Astrocyte (in vitro differentiated cells and primary cell): ENCODE measurements at regions not wholly inside any gene's neighbourhood (a gene's known extent, or its start where the extent isn't known, plus 50 kb on each side); places are given as distances from the start of the nearest gene placed in this dataset.
"Not testable (repeated sequence)": the region's sequence is repeated elsewhere in the genome, so short reads cannot be mapped to it uniquely, and the experiment has no call there.

ENCODE experiments used
- DNase-seq: peaks from one replicate; pipeline ENCODE4 v3.0.0-alpha.2; 2010; ENCODE audit warnings: low read depth
- FAIRE-seq: peaks from 2 replicates; lab custom pipeline; 2011; peaks lifted over from hg19 to GRCh38; lab: Jason Lieb, UNC
- H2AFZ ChIP-seq: 2 replicates; pipeline ENCODE4 v1.6.0; 2012; ENCODE audit warnings: low read depth, low read length, inconsistent platforms
- H3K27ac ChIP-seq: 2 replicates; pipeline ENCODE4 v1.5.1; 2011; ENCODE audit warnings: low read depth, low read length, inconsistent platforms
- H3K27me3 ChIP-seq: 2 replicates; pipeline ENCODE4 v1.6.0; 2011; ENCODE audit warnings: low read length, inconsistent platforms; ENCODE audit not compliant: insufficient read depth
- H3K36me3 ChIP-seq: 2 replicates; pipeline ENCODE4 v1.5.1; 2011; ENCODE audit warnings: low read length, inconsistent platforms; ENCODE audit not compliant: insufficient read depth
- H3K4me1 ChIP-seq: 2 replicates; pipeline ENCODE4 v1.5.1; 2011; ENCODE audit warnings: low read length, inconsistent platforms; ENCODE audit not compliant: insufficient read depth
- H3K4me2 ChIP-seq: 2 replicates; pipeline ENCODE4 v1.6.0; 2012; ENCODE audit warnings: low read length, inconsistent platforms
- H3K4me3 ChIP-seq: 2 replicates; pipeline ENCODE4 v1.5.1; 2011; ENCODE audit warnings: low read depth, mild to moderate bottlenecking, low read length, inconsistent platforms; ENCODE audit not compliant: insufficient read depth
- H3K79me2 ChIP-seq: 2 replicates; pipeline ENCODE4 v1.6.0; 2012; ENCODE audit warnings: mild to moderate bottlenecking, low read length, inconsistent platforms; ENCODE audit not compliant: insufficient read depth
- H3K9ac ChIP-seq: 2 replicates; pipeline ENCODE4 v1.6.0; 2012; ENCODE audit warnings: mild to moderate bottlenecking, low read length, inconsistent platforms
- H3K9me3 ChIP-seq: 2 replicates; pipeline ENCODE4 v1.5.1; 2012; ENCODE audit warnings: low read depth, mild to moderate bottlenecking, low read length, inconsistent platforms; ENCODE audit not compliant: insufficient read depth
- H4K20me1 ChIP-seq: 2 replicates; pipeline ENCODE4 v1.6.0; 2012; ENCODE audit warnings: low read length, inconsistent platforms; ENCODE audit not compliant: insufficient read depth
- H3K27ac Mint-ChIP-seq: one replicate; pipeline ENCODE4 v1.8.0; 2021; ENCODE audit warnings: mild to moderate bottlenecking, mixed read lengths; ENCODE audit not compliant: unreplicated experiment
- H3K27me3 Mint-ChIP-seq: one replicate; pipeline ENCODE4 v1.8.0; 2021; ENCODE audit warnings: low read depth, mixed read lengths; ENCODE audit not compliant: unreplicated experiment
- H3K36me3 Mint-ChIP-seq: one replicate; pipeline ENCODE4 v1.8.0; 2021; ENCODE audit warnings: low read depth, mixed read lengths; ENCODE audit not compliant: unreplicated experiment
- H3K4me1 Mint-ChIP-seq: one replicate; pipeline ENCODE4 v1.8.0; 2021; ENCODE audit warnings: low read depth, mixed read lengths; ENCODE audit not compliant: unreplicated experiment
- H3K4me3 Mint-ChIP-seq: one replicate; pipeline ENCODE4 v1.8.0; 2021; ENCODE audit warnings: mild to moderate bottlenecking, moderate library complexity, mixed read lengths; ENCODE audit not compliant: unreplicated experiment
- H3K9me3 Mint-ChIP-seq: one replicate; pipeline ENCODE4 v1.8.0; 2021; ENCODE audit warnings: mild to moderate bottlenecking, mixed read lengths; ENCODE audit not compliant: unreplicated experiment
- CTCF ChIP-seq: IDR thresholded peaks from 2 replicates; pipeline ENCODE4 v1.5.1; 2011; ENCODE audit warnings: low read depth, mild to moderate bottlenecking, inconsistent platforms, low read length, moderate library complexity; ENCODE audit not compliant: insufficient read depth
- EZH2 ChIP-seq: IDR thresholded peaks from 2 replicates; pipeline ENCODE4 v1.6.1; 2012; ENCODE audit warnings: mild to moderate bottlenecking, low read length, inconsistent platforms; ENCODE audit not compliant: insufficient read depth

- TF ChIP-seq EZH2 (no peak), CTCF (no peak)
- no peak for FAIRE-seq
- no peak overlapping the region for H3K4me3 ChIP-seq
- no peaks in the 10 kb centered on the region for H4K20me1 ChIP-seq
- H3K36me3 Mint-ChIP-seq = no peaks in the 10 kb centered on the region
- H3K79me2 ChIP-seq = no peaks in the 10 kb centered on the region
- peaks cover under 1% of the 10 kb centered on the region for H3K27me3 Mint-ChIP-seq
- H3K4me3 Mint-ChIP-seq = no peak overlapping the region
- DNase-seq = no peak
- H3K4me1 ChIP-seq = no peaks in the 10 kb centered on the region
- no peaks in the 10 kb centered on the region for H3K36me3 ChIP-seq
- no peak overlapping the region for H2AFZ ChIP-seq
- H3K9me3 Mint-ChIP-seq = peaks cover 7% of the 10 kb centered on the region
- no peaks in the 10 kb centered on the region for H3K4me1 Mint-ChIP-seq
- no peaks in the 10 kb centered on the region for H3K27me3 ChIP-seq
- H3K9ac ChIP-seq = no peak overlapping the region
- no peak overlapping the region for H3K4me2 ChIP-seq
- no peak overlapping the region for H3K27ac ChIP-seq
- H3K27ac Mint-ChIP-seq = no peak overlapping the region
- no peaks in the 10 kb centered on the region for H3K9me3 ChIP-seq
Observed at GRCh38 chr15:96870580-96870979, 540.1 kb downstream of the NR2F2 start.

GRCh38 chr15:96877442-96877841 lies 546.9 kb downstream of the NR2F2 start:
- H2AFZ ChIP-seq, H3K9me3 ChIP-seq, DNase-seq, H3K27me3 ChIP-seq, H3K36me3 Mint-ChIP-seq, H3K9ac ChIP-seq, H3K27ac Mint-ChIP-seq, H4K20me1 ChIP-seq, H3K4me3 ChIP-seq, H3K27ac ChIP-seq, H3K4me1 Mint-ChIP-seq, H3K4me2 ChIP-seq, H3K27me3 Mint-ChIP-seq, H3K79me2 ChIP-seq, H3K4me1 ChIP-seq, FAIRE-seq, H3K9me3 Mint-ChIP-seq, H3K36me3 ChIP-seq, H3K4me3 Mint-ChIP-seq: not testable (repeated sequence)

GRCh38 chr15:96878129-96878528 lies 547.6 kb downstream of the NR2F2 start:
- H4K20me1 ChIP-seq = no peaks in the 10 kb centered on the region
- H3K9me3 ChIP-seq = no peaks in the 10 kb centered on the region
- H3K4me3 Mint-ChIP-seq = no peak overlapping the region
- no peak overlapping the region for H3K4me3 ChIP-seq
- no peaks in the 10 kb centered on the region for H3K79me2 ChIP-seq
- H3K36me3 ChIP-seq = no peaks in the 10 kb centered on the region
- peaks cover 11% of the 10 kb centered on the region for H3K4me1 Mint-ChIP-seq
- no peak overlapping the region for H3K27ac ChIP-seq
- TF ChIP-seq EZH2 (no peak), CTCF (no peak)
- FAIRE-seq = no peak
- H3K4me2 ChIP-seq = no peak overlapping the region
- DNase-seq = no peak
- H3K27ac Mint-ChIP-seq = no peak overlapping the region
- H3K4me1 ChIP-seq = no peaks in the 10 kb centered on the region
- H3K27me3 ChIP-seq = no peaks in the 10 kb centered on the region
- H3K36me3 Mint-ChIP-seq = no peaks in the 10 kb centered on the region
- H3K9me3 Mint-ChIP-seq = no peaks in the 10 kb centered on the region
- no peak overlapping the region for H3K9ac ChIP-seq
- H2AFZ ChIP-seq = no peak overlapping the region
- peaks cover 5% of the 10 kb centered on the region for H3K27me3 Mint-ChIP-seq
